ENCODE measurements at regions not wholly inside any gene's neighbourhood (a gene's known extent, or its start where the extent isn't known, plus 50 kb on each side); places are given as distances from the start of the nearest gene placed in this dataset.

DNA sequence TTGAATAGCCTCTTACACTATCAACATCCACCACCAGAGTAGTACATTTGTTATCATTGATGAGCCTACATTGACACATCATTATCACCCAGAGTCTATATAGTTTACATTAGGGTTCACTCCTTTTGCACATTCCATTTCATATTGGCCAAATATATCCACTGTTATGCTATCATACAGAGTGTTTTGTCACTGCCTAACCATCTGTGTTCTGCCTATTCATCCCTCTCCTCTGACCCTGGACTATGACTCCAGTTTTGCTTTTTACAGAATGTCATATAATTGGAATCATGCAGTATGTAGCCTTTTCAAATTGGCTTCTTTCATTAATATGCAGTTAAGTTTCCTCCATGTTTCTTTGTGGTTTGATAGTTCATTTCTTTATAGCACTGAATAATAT is 904.7 kb downstream of the TLE1 start:
- Histone ChIP-seq H4K91ac (ENCODE audit: low read depth, low read length, poor library complexity) (no peak overlapping the region), H2BK120ac (ENCODE audit: low read depth, low read length) (no peak overlapping the region), H3K18ac (ENCODE audit: low read length) (no peak overlapping the region), H3K23ac (ENCODE audit: low read depth, low read length, poor library complexity) (no peak overlapping the region), H2AFZ (ENCODE audit: low read length) (no peak overlapping the region), H2AK5ac (ENCODE audit: low read depth, low read length) (no peak overlapping the region), H4K8ac (ENCODE audit: low read depth, low read length) (no peak overlapping the region), H3K4ac (ENCODE audit: low read length) (no peak overlapping the region), H2BK5ac (ENCODE audit: low read length) (no peak overlapping the region), H3K36me3 (replicated peaks in 1 of 2; ENCODE audit: control insufficient read depth in 2 of 2, insufficient read depth in 2 of 2, low read length in 2 of 2) (no peaks in the 10 kb centered on the region), H2BK15ac (ENCODE audit: low read length) (no peak overlapping the region), H2BK12ac (ENCODE audit: low read length) (no peak overlapping the region), H3K4me3 (ENCODE audit: low read length in 2 of 2) (no peak overlapping the region), H3K14ac (ENCODE audit: low read length) (no peak overlapping the region), H3K9me3 (replicated peaks in 1 of 2; ENCODE audit: control insufficient read depth in 2 of 2, insufficient read depth in 1 of 2, low read depth in 1 of 2, low read length in 2 of 2) (no peaks in the 10 kb centered on the region), H3K79me1 (ENCODE audit: low read depth, low read length) (no peaks in the 10 kb centered on the region), H3K27ac (replicated peaks; ENCODE audit: low read length) (no peak overlapping the region), H3K27me3 (ENCODE audit: control insufficient read depth in 3 of 3, insufficient read depth in 3 of 3, low read depth in 1 of 3, low read length in 3 of 3) (no peaks in the 10 kb centered on the region), H3K9ac (ENCODE audit: low read depth, low read length, poor library complexity) (no peak overlapping the region), H3K4me1 (ENCODE audit: control insufficient read depth in 2 of 2, insufficient read depth in 1 of 2, low read depth in 1 of 2, low read length in 2 of 2) (peaks cover 0 to 1% of the 10 kb centered on the region in 2 donors), H3K4me2 (ENCODE audit: insufficient read depth, low read length, poor library complexity, severe bottlenecking) (no peak overlapping the region)
- no peak for DNase-seq (ENCODE audit: low spot score)

DNA sequence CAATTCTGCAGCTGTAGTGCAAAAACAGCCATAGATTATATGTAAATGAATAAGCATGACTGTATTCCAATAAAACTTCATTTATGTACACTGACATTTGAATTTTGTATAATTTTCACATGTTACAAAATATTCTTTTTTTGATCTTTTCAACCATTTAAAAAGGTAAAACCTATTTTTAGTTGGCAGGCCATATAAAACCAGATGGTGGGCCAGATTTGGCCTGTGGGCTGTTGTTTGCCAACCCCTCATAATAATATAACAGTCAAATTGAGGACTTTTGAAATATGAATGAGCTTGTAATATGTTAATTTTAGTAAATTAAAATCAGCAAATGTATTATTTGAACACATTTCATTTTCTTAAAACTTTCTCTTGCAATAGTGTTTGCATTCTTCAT is 913.4 kb downstream of the TLE1 start:
- Histone ChIP-seq H3K4ac (ENCODE audit: low read length) (no peak overlapping the region), H3K9ac (ENCODE audit: low read depth, low read length, poor library complexity) (no peak overlapping the region), H2AK5ac (ENCODE audit: low read depth, low read length) (no peak overlapping the region), H3K79me1 (ENCODE audit: low read depth, low read length) (no peaks in the 10 kb centered on the region), H3K4me1 (ENCODE audit: control insufficient read depth in 2 of 2, insufficient read depth in 1 of 2, low read depth in 1 of 2, low read length in 2 of 2) (no peaks in the 10 kb centered on the region), H2BK120ac (ENCODE audit: low read depth, low read length) (no peak overlapping the region), H3K4me2 (ENCODE audit: insufficient read depth, low read length, poor library complexity, severe bottlenecking) (no peak overlapping the region), H2AFZ (ENCODE audit: low read length) (no peak overlapping the region), H2BK15ac (ENCODE audit: low read length) (no peak overlapping the region), H2BK5ac (ENCODE audit: low read length) (no peak overlapping the region), H3K9me3 (replicated peaks in 1 of 2; ENCODE audit: control insufficient read depth in 2 of 2, insufficient read depth in 1 of 2, low read depth in 1 of 2, low read length in 2 of 2) (no peaks in the 10 kb centered on the region), H4K91ac (ENCODE audit: low read depth, low read length, poor library complexity) (no peak overlapping the region), H4K8ac (ENCODE audit: low read depth, low read length) (no peak overlapping the region), H3K23ac (ENCODE audit: low read depth, low read length, poor library complexity) (no peak overlapping the region), H3K27ac (replicated peaks; ENCODE audit: low read length) (no peak overlapping the region), H3K14ac (ENCODE audit: low read length) (no peak overlapping the region), H3K18ac (ENCODE audit: low read length) (no peak overlapping the region), H3K36me3 (replicated peaks in 1 of 2; ENCODE audit: control insufficient read depth in 2 of 2, insufficient read depth in 2 of 2, low read length in 2 of 2) (no peaks in the 10 kb centered on the region), H3K27me3 (ENCODE audit: control insufficient read depth in 3 of 3, insufficient read depth in 3 of 3, low read depth in 1 of 3, low read length in 3 of 3) (no peaks in the 10 kb centered on the region), H3K4me3 (ENCODE audit: low read length in 2 of 2) (no peak overlapping the region), H2BK12ac (ENCODE audit: low read length) (no peak overlapping the region)
- no peak for DNase-seq (ENCODE audit: low spot score)

DNA sequence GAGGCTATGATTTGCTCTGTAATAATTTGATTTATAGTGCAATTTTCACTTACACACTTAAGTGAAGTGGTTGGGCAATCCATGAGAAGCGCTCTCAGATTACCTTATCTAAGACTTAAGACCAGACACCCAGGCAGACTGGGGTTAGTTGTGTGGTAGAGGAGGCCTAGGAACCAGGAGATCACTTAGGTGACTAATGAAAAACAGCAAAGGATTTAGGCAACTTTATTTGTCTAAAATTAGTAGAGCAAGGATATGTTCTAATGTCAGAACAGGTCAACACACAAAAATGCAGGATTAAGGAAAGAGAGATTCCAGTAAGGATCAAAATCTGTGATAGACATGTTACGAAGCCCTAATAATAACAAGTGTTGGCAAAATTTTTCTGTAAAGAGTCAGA is 913.8 kb downstream of the TLE1 start:
- no peak overlapping the region for H2BK12ac ChIP-seq (ENCODE audit: low read length)
- H3K4ac ChIP-seq (ENCODE audit: low read length): no peak overlapping the region
- H3K4me2 ChIP-seq (ENCODE audit: insufficient read depth, low read length, poor library complexity, severe bottlenecking): no peak overlapping the region
- no peak overlapping the region for H3K27ac ChIP-seq (replicated peaks; ENCODE audit: low read length)
- no peak overlapping the region for H3K14ac ChIP-seq (ENCODE audit: low read length)
- H3K36me3 ChIP-seq (replicated peaks in 1 of 2; ENCODE audit: control insufficient read depth in 2 of 2, insufficient read depth in 2 of 2, low read length in 2 of 2): no peaks in the 10 kb centered on the region
- no peak overlapping the region for H2BK120ac ChIP-seq (ENCODE audit: low read depth, low read length)
- H2AFZ ChIP-seq (ENCODE audit: low read length): no peak overlapping the region
- DNase-seq (ENCODE audit: low spot score): no peak
- H2BK15ac ChIP-seq (ENCODE audit: low read length): no peak overlapping the region
- H3K27me3 ChIP-seq (ENCODE audit: control insufficient read depth in 3 of 3, insufficient read depth in 3 of 3, low read depth in 1 of 3, low read length in 3 of 3): no peaks in the 10 kb centered on the region
- no peaks in the 10 kb centered on the region for H3K4me1 ChIP-seq (ENCODE audit: control insufficient read depth in 2 of 2, insufficient read depth in 1 of 2, low read depth in 1 of 2, low read length in 2 of 2)
- H3K79me1 ChIP-seq (ENCODE audit: low read depth, low read length): no peaks in the 10 kb centered on the region
- WGBS, 2 donors (ENCODE audit: extremely low coverage in 2 of 2, insufficient read length in 2 of 2, insufficient replicate concordance in 1 of 2): no CpG with 5 or more reads among the region's 2 CpGs
- no peak overlapping the region for H3K4me3 ChIP-seq (ENCODE audit: low read length in 2 of 2)
- no peak overlapping the region for H2BK5ac ChIP-seq (ENCODE audit: low read length)
- H3K9ac ChIP-seq (ENCODE audit: low read depth, low read length, poor library complexity): no peak overlapping the region
- H2AK5ac ChIP-seq (ENCODE audit: low read depth, low read length): no peak overlapping the region
- H4K91ac ChIP-seq (ENCODE audit: low read depth, low read length, poor library complexity): no peak overlapping the region
- no peak overlapping the region for H4K8ac ChIP-seq (ENCODE audit: low read depth, low read length)
- no peak overlapping the region for H3K18ac ChIP-seq (ENCODE audit: low read length)
- H3K23ac ChIP-seq (ENCODE audit: low read depth, low read length, poor library complexity): no peak overlapping the region
- no peaks in the 10 kb centered on the region for H3K9me3 ChIP-seq (replicated peaks in 1 of 2; ENCODE audit: control insufficient read depth in 2 of 2, insufficient read depth in 1 of 2, low read depth in 1 of 2, low read length in 2 of 2)

DNA sequence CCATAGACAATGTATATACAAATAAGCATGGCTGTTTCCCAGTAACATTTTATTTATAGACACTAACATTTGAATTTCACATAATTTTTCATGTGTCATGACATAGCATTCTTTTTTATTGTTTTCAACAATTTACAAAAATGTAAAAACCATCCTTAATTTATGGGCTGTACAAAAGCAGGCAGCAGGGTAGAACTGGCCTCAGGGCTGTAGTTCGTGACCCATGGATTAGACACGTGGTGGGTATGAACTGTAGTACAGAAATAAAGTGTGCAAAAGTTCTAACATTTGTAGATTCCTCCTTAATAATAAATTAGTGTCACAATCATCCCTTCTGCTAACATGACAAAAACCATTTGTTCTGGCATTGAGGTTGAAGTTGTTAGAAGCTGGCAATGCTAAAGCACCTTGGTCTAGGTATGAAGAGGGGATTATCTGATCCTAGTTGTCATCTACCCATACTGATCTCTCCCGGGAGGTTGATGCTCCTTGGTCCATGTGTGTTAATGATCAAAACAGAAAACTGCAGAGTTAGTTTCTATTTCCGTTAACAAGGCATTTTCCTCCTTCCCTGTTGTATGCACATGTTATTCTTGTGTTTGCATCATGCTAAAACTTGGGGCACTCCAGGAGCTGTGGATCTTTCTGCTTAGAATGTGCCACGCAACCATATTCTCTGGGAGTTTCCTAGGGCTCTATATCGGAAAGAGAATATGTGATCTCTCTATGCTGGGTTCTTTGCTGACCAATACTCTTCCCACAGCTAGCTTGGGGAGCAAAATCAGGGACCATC is 917.6 kb downstream of the TLE1 start:
- no peak overlapping the region for H2BK15ac ChIP-seq (ENCODE audit: low read length)
- H2BK120ac ChIP-seq (ENCODE audit: low read depth, low read length): no peak overlapping the region
- no peak overlapping the region for H3K4me3 ChIP-seq (ENCODE audit: low read length in 2 of 2)
- H3K9ac ChIP-seq (ENCODE audit: low read depth, low read length, poor library complexity): no peak overlapping the region
- H3K23ac ChIP-seq (ENCODE audit: low read depth, low read length, poor library complexity): no peak overlapping the region
- WGBS, 2 donors (ENCODE audit: extremely low coverage in 2 of 2, insufficient read length in 2 of 2, insufficient replicate concordance in 1 of 2): no CpG with 5 or more reads among the region's 6 CpGs
- no peak overlapping the region for H2BK12ac ChIP-seq (ENCODE audit: low read length)
- H3K18ac ChIP-seq (ENCODE audit: low read length): no peak overlapping the region
- no peak overlapping the region for H4K91ac ChIP-seq (ENCODE audit: low read depth, low read length, poor library complexity)
- no peaks in the 10 kb centered on the region for H3K27me3 ChIP-seq (ENCODE audit: control insufficient read depth in 3 of 3, insufficient read depth in 3 of 3, low read depth in 1 of 3, low read length in 3 of 3)
- H2BK5ac ChIP-seq (ENCODE audit: low read length): no peak overlapping the region
- DNase-seq (ENCODE audit: low spot score): no peak
- peak overlapping the region; percentile 37 for H2AFZ ChIP-seq (ENCODE audit: low read length)
- H3K4me1 ChIP-seq (ENCODE audit: control insufficient read depth in 2 of 2, insufficient read depth in 1 of 2, low read depth in 1 of 2, low read length in 2 of 2): no peaks in the 10 kb centered on the region
- H3K27ac ChIP-seq (replicated peaks; ENCODE audit: low read length): no peak overlapping the region
- no peak overlapping the region for H3K4me2 ChIP-seq (ENCODE audit: insufficient read depth, low read length, poor library complexity, severe bottlenecking)
- no peak overlapping the region for H3K4ac ChIP-seq (ENCODE audit: low read length)
- no peaks in the 10 kb centered on the region for H3K36me3 ChIP-seq (replicated peaks in 1 of 2; ENCODE audit: control insufficient read depth in 2 of 2, insufficient read depth in 2 of 2, low read length in 2 of 2)
- H3K9me3 ChIP-seq (replicated peaks in 1 of 2; ENCODE audit: control insufficient read depth in 2 of 2, insufficient read depth in 1 of 2, low read depth in 1 of 2, low read length in 2 of 2): no peaks in the 10 kb centered on the region
- H3K14ac ChIP-seq (ENCODE audit: low read length): no peak overlapping the region
- no peak overlapping the region for H4K8ac ChIP-seq (ENCODE audit: low read depth, low read length)
- no peak overlapping the region for H2AK5ac ChIP-seq (ENCODE audit: low read depth, low read length)
- H3K79me1 ChIP-seq (ENCODE audit: low read depth, low read length): no peaks in the 10 kb centered on the region
